Psoas muscle (tissue), 7 donors: ENCODE measurements at regions not wholly inside any gene's neighbourhood (a gene's known extent, or its start where the extent isn't known, plus 50 kb on each side); places are given as distances from the start of the nearest gene placed in this dataset.

ENCODE experiments used
- ATAC-seq, 4 donors: fragments of 200-7000 bp; cut with Tn5 transposase; one replicate each; pipeline ENCODE4 v1.9.1; 2020; ENCODE audit warnings: moderate library complexity in 3 of 4, mild to moderate bottlenecking in 2 of 4
- DNase-seq, 2 donors: peaks; one replicate each; pipeline ENCODE4 v3.0.0-alpha.2; 2020
- H3K27ac ChIP-seq: fragments of 200-600 bp; one replicate; pipeline ENCODE4 v1.8.0; 2022
- H3K27me3 ChIP-seq, 3 donors: fragments of 200-600 bp in 1 of 3; one replicate each; pipeline versions ENCODE4 v1.6.1 to v1.8.0; 2013 to 2022; ENCODE audit warnings: low read length in 2 of 3, mild to moderate bottlenecking in 2 of 3, moderate library complexity in 1 of 3; ENCODE audit not compliant: insufficient read depth in 3 of 3
- H3K36me3 ChIP-seq, 2 donors: fragments of 200-600 bp in 1 of 2; one replicate each; pipeline versions ENCODE4 v1.6.1 to v1.8.0; 2013 to 2022; ENCODE audit warnings: low read depth in 1 of 2, mild to moderate bottlenecking in 1 of 2, moderate library complexity in 1 of 2; ENCODE audit not compliant: insufficient read depth in 1 of 2
- H3K4me1 ChIP-seq: fragments of 200-600 bp; one replicate; pipeline ENCODE4 v1.8.0; 2022
- H3K4me3 ChIP-seq: fragments of 200-600 bp; one replicate; pipeline ENCODE4 v1.8.0; 2022; ENCODE audit warnings: mild to moderate bottlenecking
- H3K9me3 ChIP-seq: fragments of 200-600 bp; one replicate; pipeline ENCODE4 v1.8.0; 2022
- CTCF ChIP-seq: fragments of 200-600 bp; IDR thresholded peaks from one replicate; pipeline ENCODE4 v1.8.0; 2022; ENCODE audit warnings: antibody characterized with exemption
- WGBS, 3 donors: extraction: QIAGEN DNeasy Blood & Tissue Kit; methylation state at CpG; one replicate each; pipeline versions ENCODE4 v1.1.6 to v1.1.7; 2013; 5-methylcytosine and 5-hydroxymethylcytosine counted together
- intact Hi-C, 2 donors: fragments of 100-400 bp; cut with DNase I; formaldehyde crosslinking; loops; one replicate each; pipeline versions ENCODE4 v1.11.0 to v1.14.2; 2022
- donor health status: healthy with polysubstance abuse.
- donor health status: DM: no; HTN: no; CAD: no; lungs with moderate emphysema.
- donor health status: Bipolar disorder and iron deficiency.
- donor health status: healthy.
- donor health status: DM: yes; HTN: yes; CAD: no.
- donor health status: DM: no; HTN: no; CAD: no.
- donor health status: DM: yes; HTN: yes; CAD: no.

DNA sequence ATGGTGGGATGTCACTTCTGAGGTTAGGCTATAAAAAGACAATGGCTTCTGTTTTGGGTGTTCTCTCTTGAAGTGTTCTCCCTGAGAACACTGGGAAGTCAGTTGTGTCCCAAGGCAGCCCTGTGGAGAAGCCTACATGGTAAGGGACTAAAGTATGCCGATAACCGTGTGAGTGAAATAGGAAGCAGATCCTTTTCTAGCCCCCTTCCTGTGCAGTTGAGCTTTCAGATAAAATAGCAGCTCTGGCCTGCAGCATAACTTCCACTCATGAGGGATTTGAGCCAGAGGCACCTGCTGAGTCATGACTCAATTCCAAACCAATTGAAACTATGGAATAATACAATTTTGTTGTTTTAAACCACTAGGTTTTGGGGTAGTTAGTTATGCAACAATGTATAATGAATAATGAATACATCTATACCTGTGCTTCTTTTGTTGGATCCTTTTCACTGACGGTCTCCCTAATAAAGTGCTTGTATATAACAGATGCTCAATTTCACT is 241.6 kb downstream of the TFAP2B start:
- 75 to 86% (median 85%) methylated on average over 3 of the region's 3 CpGs for WGBS, 3 donors

DNA sequence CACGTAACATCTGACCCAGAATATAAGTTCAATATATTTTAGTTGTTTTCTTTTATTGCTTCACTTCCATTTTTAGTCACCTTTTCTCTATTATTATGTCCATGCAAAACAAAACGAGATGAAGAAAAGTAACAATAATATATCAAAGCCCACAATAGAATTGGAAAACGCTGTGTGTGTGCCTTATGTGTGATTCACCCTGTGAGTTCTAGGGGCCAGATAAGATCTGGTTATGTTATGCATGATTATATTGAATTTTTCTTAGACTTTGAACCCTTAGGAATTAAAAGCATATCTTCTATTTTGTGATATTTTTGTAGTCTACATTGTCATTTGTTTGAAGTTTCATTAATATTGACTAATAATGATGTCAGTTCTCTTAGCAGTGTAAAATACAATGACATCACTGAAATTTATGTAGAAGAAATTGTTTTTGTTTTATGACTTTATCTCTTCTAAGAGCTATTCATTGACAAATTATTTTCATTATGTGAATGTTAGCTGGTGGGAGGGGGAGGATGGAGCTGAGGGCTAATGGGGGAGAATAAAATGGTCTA is 243.6 kb downstream of the TFAP2B start:
- intact Hi-C loops = no loop called here
- ATAC-seq = no peak
- Histone ChIP-seq H3K4me3 (no peak overlapping the region), H3K27me3 (no peaks in the 10 kb centered on the region), H3K36me3 (no peaks in the 10 kb centered on the region), H3K9me3 (no peaks in the 10 kb centered on the region), H3K27ac (no peak overlapping the region), H3K4me1 (no peaks in the 10 kb centered on the region)
- no peak for TF ChIP-seq CTCF
- WGBS, 3 donors = 69 to 76% (median 72%) methylated on average over 3 of the region's 3 CpGs
- no peak for DNase-seq

More for the DNA sequence above, 241.6 kb downstream of the TFAP2B start:
- H3K36me3 ChIP-seq = no peaks in the 10 kb centered on the region
- H3K4me1 ChIP-seq = no peaks in the 10 kb centered on the region
- ATAC-seq (no peak), DNase-seq (no peak)
- no peak overlapping the region for H3K27ac ChIP-seq
- no peak overlapping the region for H3K4me3 ChIP-seq
- no peaks in the 10 kb centered on the region for H3K27me3 ChIP-seq
- TF ChIP-seq CTCF = no peak
- no peaks in the 10 kb centered on the region for H3K9me3 ChIP-seq
- intact Hi-C loops = no loop called here

DNA sequence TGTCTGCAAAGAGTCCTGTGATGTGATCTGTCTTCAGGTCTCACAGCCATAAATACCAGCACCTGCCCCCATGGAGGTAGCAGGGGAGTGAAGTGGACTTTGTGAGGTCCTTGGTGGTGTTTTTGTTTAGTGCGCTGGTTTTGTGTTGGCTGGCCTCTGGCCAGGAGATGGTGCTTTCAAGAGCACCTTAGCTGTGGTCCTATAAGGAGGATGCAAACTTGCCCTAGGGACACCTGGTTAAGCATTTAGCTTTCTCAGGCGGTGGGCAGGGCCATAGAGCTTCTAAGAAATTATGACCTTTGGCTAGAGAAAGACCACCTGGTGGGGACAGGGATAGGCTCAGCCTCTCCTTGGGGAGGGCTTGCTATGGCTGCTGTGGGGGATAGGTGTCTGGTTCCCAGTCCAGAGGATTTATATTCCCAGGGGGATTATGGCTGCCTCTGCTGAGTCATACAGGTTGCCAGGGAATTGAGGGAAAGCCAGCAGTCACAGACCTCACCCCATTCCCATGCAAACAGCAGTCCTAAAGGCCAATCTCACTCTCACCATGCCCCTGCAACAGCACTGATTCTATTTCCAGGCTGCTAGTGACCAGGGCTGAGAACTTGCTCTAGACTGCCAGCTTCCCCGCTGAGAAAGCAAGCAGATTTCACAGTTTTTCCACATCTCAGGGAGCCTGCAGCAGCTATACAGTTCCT is 259.3 kb downstream of the TFAP2B start:
- WGBS, 3 donors = 66 to 72% (median 72%) methylated on average over 3 of the region's 3 CpGs
- intact Hi-C loops = no loop called here
- no peak for ATAC-seq
- Histone ChIP-seq H3K4me1 (no peaks in the 10 kb centered on the region), H3K27ac (no peak overlapping the region), H3K9me3 (no peaks in the 10 kb centered on the region), H3K36me3 (no peaks in the 10 kb centered on the region), H3K4me3 (no peak overlapping the region), H3K27me3 (no peaks in the 10 kb centered on the region)
- DNase-seq = no peak
- TF ChIP-seq CTCF = no peak

DNA sequence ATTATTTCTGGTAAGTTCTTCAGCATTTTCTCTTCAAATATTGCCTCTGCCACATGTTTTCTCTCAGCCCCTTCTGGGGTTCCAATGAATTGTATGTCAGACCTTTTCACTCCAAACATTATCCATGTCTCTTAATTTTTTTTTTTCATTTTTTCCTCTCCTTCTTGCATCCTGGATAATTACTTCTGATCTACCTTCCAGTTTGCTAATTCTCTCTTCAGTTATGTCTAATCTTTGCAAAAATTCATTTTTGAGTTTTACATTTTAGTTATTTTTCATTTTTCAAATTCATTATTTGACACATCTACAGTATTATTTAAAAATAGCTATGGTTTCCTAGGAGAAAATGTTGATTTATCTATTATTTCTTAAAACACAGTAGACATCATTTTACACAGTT is 271.7 kb downstream of the TFAP2B start:
- intact Hi-C loops = no loop called here
- no peak for ATAC-seq
- TF ChIP-seq CTCF = no peak

More for the DNA sequence above, 271.7 kb downstream of the TFAP2B start:
- DNase-seq = no peak
- Histone ChIP-seq H3K36me3 (no peaks in the 10 kb centered on the region), H3K4me1 (no peaks in the 10 kb centered on the region), H3K4me3 (no peak overlapping the region), H3K27ac (no peak overlapping the region), H3K27me3 (no peaks in the 10 kb centered on the region), H3K9me3 (peaks cover 10% of the 10 kb centered on the region)
